ENCODE measurements at regions not wholly inside any gene's neighbourhood (a gene's known extent, or its start where the extent isn't known, plus 50 kb on each side); places are given as distances from the start of the nearest gene placed in this dataset.
"Not testable (repeated sequence)": the region's sequence is repeated elsewhere in the genome, so short reads cannot be mapped to it uniquely, and the experiment has no call there.

- no peak for DNase-seq (ENCODE audit: low spot score)
- no peaks in the 10 kb centered on the region for H3K36me3 ChIP-seq
- no peak for TF ChIP-seq CTCF (IDR thresholded peaks at IDR 0.05)
These were observed 435.8 kb downstream of the CSNK1G3 start for GRCh38 chr5:123947797-123948196.

GRCh38 chr5:123945548-123945947 is 433.6 kb downstream of the CSNK1G3 start:
- DNase-seq (ENCODE audit: low spot score) = no peak
- Histone ChIP-seq H3K27ac (no peak overlapping the region), H3K4me3 (no peak overlapping the region), H3K4me1 (no peaks in the 10 kb centered on the region), H3K36me3 (no peaks in the 10 kb centered on the region), H3K9me3 (peaks cover 0 to 3% of the 10 kb centered on the region in 2 donors), H3K27me3 (no peaks in the 10 kb centered on the region)
- no peak for TF ChIP-seq CTCF (IDR thresholded peaks at IDR 0.05)

More at GRCh38 chr5:123947797-123948196, 435.8 kb downstream of the CSNK1G3 start:
- no peaks in the 10 kb centered on the region for H3K9me3 ChIP-seq
- H3K27ac ChIP-seq = no peak overlapping the region
- H3K27me3 ChIP-seq = no peaks in the 10 kb centered on the region
- no peaks in the 10 kb centered on the region for H3K4me1 ChIP-seq
- no peak overlapping the region for H3K4me3 ChIP-seq

GRCh38 chr5:123943151-123943550 is 431.2 kb downstream of the CSNK1G3 start:
- TF ChIP-seq CTCF (IDR thresholded peaks at IDR 0.05) = no peak
- peaks cover 0 to 3% of the 10 kb centered on the region in 2 donors for H3K9me3 ChIP-seq
- H3K4me1 ChIP-seq = no peaks in the 10 kb centered on the region
- no peaks in the 10 kb centered on the region for H3K36me3 ChIP-seq
- no peak overlapping the region for H3K4me3 ChIP-seq
- no peak for DNase-seq (ENCODE audit: low spot score)
- H3K27me3 ChIP-seq = no peaks in the 10 kb centered on the region
- H3K27ac ChIP-seq = no peak overlapping the region

- Histone ChIP-seq H3K9me3 (peaks cover 0 to 15% of the 10 kb centered on the region in 2 donors), H3K27ac (no peak overlapping the region), H3K27me3 (no peaks in the 10 kb centered on the region), H3K36me3 (no peaks in the 10 kb centered on the region), H3K4me1 (no peaks in the 10 kb centered on the region), H3K4me3 (no peak overlapping the region)
- no peak for TF ChIP-seq CTCF (IDR thresholded peaks at IDR 0.05)
- no peak for DNase-seq (ENCODE audit: low spot score)
These were observed 428.4 kb downstream of the CSNK1G3 start for GRCh38 chr5:123940416-123940815.

GRCh38 chr5:123937230-123937629 is 425.3 kb downstream of the CSNK1G3 start:
- peak; percentile 14 to 72 for TF ChIP-seq CTCF (IDR thresholded peaks at IDR 0.05)
- no peaks in the 10 kb centered on the region for H3K4me1 ChIP-seq
- H3K27ac ChIP-seq = no peak overlapping the region

GRCh38 chr5:123936548-123936947 is 424.6 kb downstream of the CSNK1G3 start:
- H3K36me3 ChIP-seq = no peaks in the 10 kb centered on the region
- DNase-seq (ENCODE audit: low spot score) = no peak
- H3K27me3 ChIP-seq = no peaks in the 10 kb centered on the region
- H3K4me1 ChIP-seq = no peaks in the 10 kb centered on the region
- no peak overlapping the region for H3K27ac ChIP-seq
- no peak overlapping the region for H3K4me3 ChIP-seq
- TF ChIP-seq CTCF (IDR thresholded peaks at IDR 0.05) = no peak
- H3K9me3 ChIP-seq = peaks cover 0 to 12% of the 10 kb centered on the region in 2 donors

More at GRCh38 chr5:123937230-123937629, 425.3 kb downstream of the CSNK1G3 start:
- H3K36me3 ChIP-seq = no peaks in the 10 kb centered on the region
- no peak overlapping the region for H3K4me3 ChIP-seq
- H3K9me3 ChIP-seq = peaks cover 0 to 12% of the 10 kb centered on the region in 2 donors
- DNase-seq (ENCODE audit: low spot score) = no peak
- H3K27me3 ChIP-seq = no peaks in the 10 kb centered on the region

- not testable (repeated sequence) for H3K27me3 ChIP-seq; H3K36me3 ChIP-seq; DNase-seq (ENCODE audit: low spot score); H3K27ac ChIP-seq; H3K4me3 ChIP-seq; H3K4me1 ChIP-seq
- H3K9me3 ChIP-seq = peaks cover 0 to 12% of the 10 kb centered on the region in 2 donors
These were observed 421.8 kb downstream of the CSNK1G3 start for GRCh38 chr5:123933812-123934211.
